ENCODE measurements at regions not wholly inside any gene's neighbourhood (a gene's known extent, or its start where the extent isn't known, plus 50 kb on each side); places are given as distances from the start of the nearest gene placed in this dataset.

- DNase-seq, result no peak
- Histone ChIP-seq H3K4me1 (no peaks in the 10 kb centered on the region), H3K4me3 (no peak overlapping the region), H3K27me3 (no peaks in the 10 kb centered on the region), H3K9ac (ENCODE audit: low read depth in 2 of 2, low read length in 2 of 2) (no peak overlapping the region), H3K36me3 (no peaks in the 10 kb centered on the region), H3K27ac (no peak overlapping the region), H3K9me3 (no peaks in the 10 kb centered on the region)
- TF ChIP-seq CTCF (IDR thresholded peaks at IDR 0.05), result no peak
- intact Hi-C loops (cut with DNase I), result no loop called here
These were observed 69.6 kb upstream of the FZD7 start for GRCh38 chr2:201964011-201964410.

GRCh38 chr2:201964631-201965206 is 68.9 kb upstream of the FZD7 start:
- no peak for DNase-seq
- Histone ChIP-seq H3K4me1 (no peaks in the 10 kb centered on the region), H3K27ac (no peak overlapping the region), H3K36me3 (no peaks in the 10 kb centered on the region), H3K27me3 (no peaks in the 10 kb centered on the region), H3K9ac (ENCODE audit: low read depth in 2 of 2, low read length in 2 of 2) (no peak overlapping the region), H3K9me3 (no peaks in the 10 kb centered on the region), H3K4me3 (no peak overlapping the region)
- no peak for TF ChIP-seq CTCF (IDR thresholded peaks at IDR 0.05)
- intact Hi-C loops (cut with DNase I), result no loop called here

GRCh38 chr2:201965550-201965949 is 68.1 kb upstream of the FZD7 start:
- no peak for TF ChIP-seq CTCF (IDR thresholded peaks at IDR 0.05)
- Histone ChIP-seq H3K4me3 (no peak overlapping the region), H3K4me1 (no peaks in the 10 kb centered on the region), H3K36me3 (no peaks in the 10 kb centered on the region), H3K9me3 (no peaks in the 10 kb centered on the region), H3K9ac (ENCODE audit: low read depth in 2 of 2, low read length in 2 of 2) (no peak overlapping the region), H3K27me3 (no peaks in the 10 kb centered on the region), H3K27ac (no peak overlapping the region)
- no peak for DNase-seq
- intact Hi-C loops (cut with DNase I), result no loop called here

GRCh38 chr2:201966691-201967438 is 66.8 kb upstream of the FZD7 start:
- Histone ChIP-seq H3K27ac (no peak overlapping the region), H3K4me1 (no peaks in the 10 kb centered on the region)
- intact Hi-C loops (cut with DNase I), result no loop called here

GRCh38 chr2:201968050-201968449 is 65.6 kb upstream of the FZD7 start:
- no peak for DNase-seq
- Histone ChIP-seq H3K27ac (no peak overlapping the region), H3K27me3 (no peaks in the 10 kb centered on the region), H3K36me3 (no peaks in the 10 kb centered on the region), H3K4me3 (no peak overlapping the region), H3K4me1 (no peaks in the 10 kb centered on the region), H3K9ac (ENCODE audit: low read depth in 2 of 2, low read length in 2 of 2) (no peak overlapping the region), H3K9me3 (no peaks in the 10 kb centered on the region)
- TF ChIP-seq CTCF (IDR thresholded peaks at IDR 0.05), result no peak
- intact Hi-C loops (cut with DNase I), result no loop called here

More at GRCh38 chr2:201966691-201967438, 66.8 kb upstream of the FZD7 start:
- no peak for DNase-seq
- Histone ChIP-seq H3K27me3 (no peaks in the 10 kb centered on the region), H3K4me3 (no peak overlapping the region), H3K36me3 (no peaks in the 10 kb centered on the region), H3K9ac (ENCODE audit: low read depth in 2 of 2, low read length in 2 of 2) (no peak overlapping the region), H3K9me3 (no peaks in the 10 kb centered on the region)
- no peak for TF ChIP-seq CTCF (IDR thresholded peaks at IDR 0.05)
